GM12878 (cell line): ENCODE measurements at regions not wholly inside any gene's neighbourhood (a gene's known extent, or its start where the extent isn't known, plus 50 kb on each side); places are given as distances from the start of the nearest gene placed in this dataset.

Experiments used
- ATAC-seq: fragments of 200-7000 bp; cut with Tn5 transposase; 3 replicates; pipeline ENCODE4 v1.9.1; 2020; ENCODE audit warnings: mild to moderate bottlenecking, moderate library complexity
- BruUV-seq: library from RNA; stranded (reverse); fragments of 400-500 nt; replicated peaks from 2 replicates; lab custom pipeline; 2021; lab: Mats Ljungman, UMichigan
- CTCF ChIA-PET: fragments of 300-600 bp; sonication (Branson Sonifier 250); formaldehyde crosslinking; extraction: SDS; loops from one replicate; lab custom pipeline; 2021; ENCODE audit warnings: inconsistent platforms; lab: Yijun Ruan, JAX
- POLR2A ChIA-PET: fragments of 350-600 bp; formaldehyde crosslinking; extraction: SDS; loops from one replicate; lab custom pipeline; 2021; ENCODE audit warnings: inconsistent platforms; lab: Charles Lee
- RAD21 ChIA-PET: fragments of 300-600 bp; sonication (Branson Sonifier 250); formaldehyde crosslinking; loops from one replicate; lab custom pipeline; 2023; ENCODE audit warnings: antibody characterized with exemption; ENCODE audit not compliant: unreplicated experiment; lab: Charles Lee
- SMC1A ChIA-PET: fragments of 300-600 bp; sonication (Branson Sonifier 250); formaldehyde crosslinking; loops from one replicate; lab custom pipeline; 2023; ENCODE audit not compliant: unreplicated experiment, uncharacterized antibody; lab: Charles Lee
- DNase-seq: peaks from one replicate; pipeline ENCODE4 v3.0.0-alpha.2; 2011; ENCODE audit warnings: low read depth, low spot score
- FAIRE-seq: peaks from 3 replicates; lab custom pipeline; 2011; peaks lifted over from hg19 to GRCh38; lab: Jason Lieb, UNC
- H2AFZ ChIP-seq: 2 replicates; pipeline ENCODE4 v1.6.0; 2011; ENCODE audit warnings: low read depth, low read length, control low read depth; ENCODE audit not compliant: control insufficient read depth
- H3K27ac ChIP-seq: 2 replicates; pipeline ENCODE4 v1.5.1; 2011; ENCODE audit warnings: control low read depth; ENCODE audit not compliant: control insufficient read depth, insufficient read depth
- H3K27me3 ChIP-seq, 2 experiments: replicated peaks in 1 of 2; 2 replicates each; pipeline versions ENCODE4 v1.6.0 to v1.6.1; 2011; ENCODE audit warnings: low read length in 1 of 2; ENCODE audit not compliant: control insufficient read depth in 2 of 2, insufficient read depth in 2 of 2
- H3K36me3 ChIP-seq, 2 experiments: 2 replicates each; pipeline ENCODE4 v1.5.1; 2011; ENCODE audit warnings: low read length in 1 of 2; ENCODE audit not compliant: control insufficient read depth in 2 of 2, insufficient read depth in 2 of 2
- H3K4me1 ChIP-seq: 2 replicates; pipeline ENCODE4 v1.6.1; 2011; ENCODE audit warnings: mild to moderate bottlenecking, low read length, moderate library complexity, mixed read lengths; ENCODE audit not compliant: control insufficient read depth, insufficient read depth
- H3K4me2 ChIP-seq: 2 replicates; pipeline ENCODE4 v1.6.0; 2011; ENCODE audit warnings: control low read depth; ENCODE audit not compliant: control insufficient read depth, insufficient read depth
- H3K4me3 ChIP-seq: fragments of 200-600 bp; sonication (generic); 2 replicates; pipeline ENCODE4 v1.5.1; 2016
- H3K79me2 ChIP-seq: 2 replicates; pipeline ENCODE4 v1.6.0; 2011; ENCODE audit warnings: low read length; ENCODE audit not compliant: control insufficient read depth, insufficient read depth
- H3K9ac ChIP-seq: 2 replicates; pipeline ENCODE4 v1.8.0; 2011; ENCODE audit warnings: low read length, control low read depth, mixed read lengths; ENCODE audit not compliant: control insufficient read depth, insufficient read depth
- H3K9me3 ChIP-seq: replicated peaks from 3 replicates; pipeline ENCODE4 v1.5.1; 2011; ENCODE audit warnings: mild to moderate bottlenecking, low read length; ENCODE audit not compliant: control insufficient read depth, insufficient read depth
- H4K20me1 ChIP-seq: 2 replicates; pipeline ENCODE4 v1.6.0; 2011; ENCODE audit not compliant: control insufficient read depth, insufficient read depth
- ATF7 ChIP-seq: fragments of 450-650 bp; IDR thresholded peaks from 2 replicates; pipeline ENCODE4 v1.6.1; 2016; ENCODE audit warnings: low read depth, mild to moderate bottlenecking
- BMI1 ChIP-seq: fragments of 450-650 bp; IDR thresholded peaks from 2 replicates; pipeline ENCODE4 v1.6.1; 2016; ENCODE audit warnings: mild to moderate bottlenecking, moderate library complexity, borderline replicate concordance
- EED ChIP-seq: sonication (generic); IDR thresholded peaks from 2 replicates; pipeline ENCODE4 v1.6.1; 2016; ENCODE audit warnings: antibody characterized with exemption, low read depth
- ESRRA ChIP-seq: IDR thresholded peaks from 2 replicates; pipeline ENCODE4 v1.6.1; 2012; ENCODE audit warnings: mild to moderate bottlenecking, low read length, improper control_type of control experiment
- GATAD2B ChIP-seq: fragments of 450-650 bp; conservative IDR thresholded peaks from 2 replicates; pipeline ENCODE4 v1.6.1; 2017; ENCODE audit warnings: low read depth, mild to moderate bottlenecking, moderate library complexity
- IRF3 ChIP-seq: fragments of 450-650 bp; IDR thresholded peaks from 2 replicates; pipeline ENCODE4 v1.6.1; 2014; ENCODE audit warnings: mild to moderate bottlenecking
- KDM1A ChIP-seq: fragments of 200-600 bp; sonication (generic); IDR thresholded peaks from 2 replicates; pipeline ENCODE4 v1.6.1; 2016; ENCODE audit warnings: borderline replicate concordance
- MXI1 ChIP-seq: fragments of 150-350 bp; IDR thresholded peaks from 2 replicates; pipeline ENCODE4 v1.6.1; 2011; ENCODE audit warnings: low read depth, mild to moderate bottlenecking, inconsistent platforms, low read length, improper control_type of control experiment
- NFIC ChIP-seq: IDR thresholded peaks from 2 replicates; pipeline ENCODE4 v1.6.1; 2012; ENCODE audit warnings: low read depth, mild to moderate bottlenecking, inconsistent platforms, low read length, moderate library complexity
- NFXL1 ChIP-seq: fragments of 450-650 bp; IDR thresholded peaks from 2 replicates; pipeline ENCODE4 v1.6.1; 2017; ENCODE audit warnings: antibody characterized with exemption, mild to moderate bottlenecking, borderline replicate concordance
- NR2C2 ChIP-seq: IDR thresholded peaks from 2 replicates; pipeline ENCODE4 v1.6.1; 2011; ENCODE audit warnings: borderline replicate concordance, low read depth; ENCODE audit not compliant: control insufficient read depth, insufficient read length
- PAX5 ChIP-seq: IDR thresholded peaks from 2 replicates; pipeline ENCODE4 v1.6.1; 2011; ENCODE audit warnings: low read depth, low read length, borderline replicate concordance
- RB1 ChIP-seq: fragments of 450-650 bp; formaldehyde crosslinking; IDR thresholded peaks from 2 replicates; pipeline ENCODE4 v1.6.1; 2017; ENCODE audit warnings: mild to moderate bottlenecking, borderline replicate concordance
- RELB ChIP-seq: fragments of 450-650 bp; IDR thresholded peaks from 2 replicates; pipeline ENCODE4 v1.6.1; 2017; ENCODE audit warnings: low read depth, mild to moderate bottlenecking, moderate library complexity
- RUNX3 ChIP-seq: IDR thresholded peaks from 2 replicates; pipeline ENCODE4 v1.6.1; 2012; ENCODE audit warnings: low read length, inconsistent platforms
- SUZ12 ChIP-seq: fragments of 200-600 bp; sonication (generic); IDR thresholded peaks from one replicate; pipeline ENCODE4 v1.6.1; 2018; ENCODE audit warnings: antibody characterized with exemption, mild to moderate bottlenecking; ENCODE audit not compliant: unreplicated experiment
- TCF12 ChIP-seq: IDR thresholded peaks from 2 replicates; pipeline ENCODE4 v1.6.1; 2011; ENCODE audit warnings: low read depth, mild to moderate bottlenecking, low read length
- ZSCAN29 ChIP-seq: fragments of 450-650 bp; IDR thresholded peaks from 2 replicates; pipeline ENCODE4 v1.6.1; 2017; ENCODE audit warnings: mild to moderate bottlenecking, moderate library complexity
- WGBS: methylation state at CpG from one replicate; pipeline ENCODE4 v1.1.6; 2016; ENCODE audit warnings: low lambda C conversion rate; ENCODE audit not compliant: insufficient replicate concordance, insufficient coverage; ENCODE audit errors: missing lambda C conversion rate; 5-methylcytosine and 5-hydroxymethylcytosine counted together
- in situ Hi-C: fragments of 300-500 bp; cut with MboI; formaldehyde crosslinking; loops from 9 replicates; pipeline ENCODE4 v1.14.3; 2018; ENCODE audit warnings: mixed read lengths
- intact Hi-C: fragments of 100-400 bp; cut with micrococcal nuclease; formaldehyde crosslinking; loops from one replicate; pipeline ENCODE4 v1.14.2; 2022; ENCODE audit not compliant: unreplicated experiment
- TF ChIP-seq, protein P1 (sequence below): fragments of 450-650 bp; IDR thresholded peaks from 2 replicates; pipeline ENCODE4 v1.6.1; 2018; ENCODE audit warnings: borderline replicate concordance, mild to moderate bottlenecking; ENCODE audit not compliant: partially characterized antibody
- TF ChIP-seq, protein P2 (sequence below): IDR thresholded peaks from 2 replicates; pipeline ENCODE4 v1.6.1; 2011; ENCODE audit warnings: low read depth, mild to moderate bottlenecking, low read length, moderate library complexity, borderline replicate concordance; ENCODE audit errors: extremely low read depth

GRCh38 chr5:175306381-175306780 lies 137.6 kb downstream of the DRD1 start (continued):
- TF ChIP-seq RELB (no peak), KDM1A (no peak), ESRRA (no peak), TCF12 (no peak), PAX5 (no peak)
- TF ChIP-seq, all 136 proteins: peak for 0

- BruUV-seq: no TSS peak
- H2AFZ ChIP-seq: no peak overlapping the region
- H3K9ac ChIP-seq: no peak overlapping the region
- SMC1A ChIA-PET: interaction anchor here (1.9 kb wide), 1 partner anchor 10 kb away, joined by 5 read pairs; no protein-coding TSS in a partner anchor
- no peak overlapping the region for H3K4me2 ChIP-seq
- FAIRE-seq (no peak), DNase-seq (no peak), ATAC-seq (no peak)
- 21% methylated on average over 5 of the region's 5 CpGs for WGBS
- no peaks in the 10 kb centered on the region for H3K4me1 ChIP-seq
- POLR2A ChIA-PET: no interaction called here
- RAD21 ChIA-PET: no interaction called here
- intact Hi-C loops (no loop called here), in situ Hi-C loops (no loop called here)
- no peaks in the 10 kb centered on the region for H3K9me3 ChIP-seq
- no peak overlapping the region for H3K4me3 ChIP-seq
- no peaks in the 10 kb centered on the region for H3K79me2 ChIP-seq
- H3K27me3 ChIP-seq: no peaks in the 10 kb centered on the region
- CTCF ChIA-PET: no interaction called here
- no peaks in the 10 kb centered on the region for H3K36me3 ChIP-seq
- no peak overlapping the region for H3K27ac ChIP-seq
- no peaks in the 10 kb centered on the region for H4K20me1 ChIP-seq
- TF ChIP-seq NR2C2 (no peak), RUNX3 (no peak), MXI1 (no peak), NFIC (no peak), SUZ12 (no peak), IRF3 (no peak), EED (no peak), ZSCAN29 (no peak), GATAD2B (no peak), ATF7 (no peak), KDM1A (no peak), RB1 (no peak), BMI1 (no peak), NFXL1 (no peak)
- TF ChIP-seq, protein P1, sequence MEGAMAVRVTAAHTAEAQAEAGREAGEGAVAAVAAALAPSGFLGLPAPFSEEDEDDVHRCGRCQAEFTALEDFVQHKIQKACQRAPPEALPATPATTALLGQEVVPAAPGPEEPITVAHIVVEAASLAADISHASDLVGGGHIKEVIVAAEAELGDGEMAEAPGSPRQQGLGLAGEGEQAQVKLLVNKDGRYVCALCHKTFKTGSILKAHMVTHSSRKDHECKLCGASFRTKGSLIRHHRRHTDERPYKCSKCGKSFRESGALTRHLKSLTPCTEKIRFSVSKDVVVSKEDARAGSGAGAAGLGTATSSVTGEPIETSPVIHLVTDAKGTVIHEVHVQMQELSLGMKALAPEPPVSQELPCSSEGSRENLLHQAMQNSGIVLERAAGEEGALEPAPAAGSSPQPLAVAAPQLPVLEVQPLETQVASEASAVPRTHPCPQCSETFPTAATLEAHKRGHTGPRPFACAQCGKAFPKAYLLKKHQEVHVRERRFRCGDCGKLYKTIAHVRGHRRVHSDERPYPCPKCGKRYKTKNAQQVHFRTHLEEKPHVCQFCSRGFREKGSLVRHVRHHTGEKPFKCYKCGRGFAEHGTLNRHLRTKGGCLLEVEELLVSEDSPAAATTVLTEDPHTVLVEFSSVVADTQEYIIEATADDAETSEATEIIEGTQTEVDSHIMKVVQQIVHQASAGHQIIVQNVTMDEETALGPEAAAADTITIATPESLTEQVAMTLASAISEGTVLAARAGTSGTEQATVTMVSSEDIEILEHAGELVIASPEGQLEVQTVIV: no peak
- TF ChIP-seq, protein P2, sequence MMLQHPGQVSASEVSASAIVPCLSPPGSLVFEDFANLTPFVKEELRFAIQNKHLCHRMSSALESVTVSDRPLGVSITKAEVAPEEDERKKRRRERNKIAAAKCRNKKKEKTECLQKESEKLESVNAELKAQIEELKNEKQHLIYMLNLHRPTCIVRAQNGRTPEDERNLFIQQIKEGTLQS: no peak
Observed at GRCh38 chr5:175305251-175305650, 138.7 kb downstream of the DRD1 start.
